ENCODE measurements at regions not wholly inside any gene's neighbourhood (a gene's known extent, or its start where the extent isn't known, plus 50 kb on each side); places are given as distances from the start of the nearest gene placed in this dataset.

DNA sequence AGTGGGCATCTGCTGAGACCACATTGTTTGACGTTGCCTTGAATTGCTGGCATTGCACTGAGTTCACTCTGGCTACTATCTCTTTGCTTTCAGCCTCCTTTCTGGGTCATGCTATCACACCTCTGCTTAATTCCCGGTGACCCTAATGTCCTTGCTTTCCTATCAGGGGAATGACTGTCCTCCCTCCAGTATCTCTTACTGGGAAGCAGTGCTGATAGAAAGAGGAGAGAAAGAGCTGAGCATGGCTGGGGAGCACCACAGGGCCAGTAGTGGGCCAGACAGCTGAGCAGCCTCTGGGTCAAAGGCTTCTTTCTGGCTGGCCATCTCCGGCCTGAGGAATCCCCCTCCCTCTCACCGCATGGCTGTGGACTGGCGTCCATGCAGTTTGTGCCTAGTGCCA, 428.7 kb downstream of the INHBA start:
- TF ChIP-seq, protein P1, sequence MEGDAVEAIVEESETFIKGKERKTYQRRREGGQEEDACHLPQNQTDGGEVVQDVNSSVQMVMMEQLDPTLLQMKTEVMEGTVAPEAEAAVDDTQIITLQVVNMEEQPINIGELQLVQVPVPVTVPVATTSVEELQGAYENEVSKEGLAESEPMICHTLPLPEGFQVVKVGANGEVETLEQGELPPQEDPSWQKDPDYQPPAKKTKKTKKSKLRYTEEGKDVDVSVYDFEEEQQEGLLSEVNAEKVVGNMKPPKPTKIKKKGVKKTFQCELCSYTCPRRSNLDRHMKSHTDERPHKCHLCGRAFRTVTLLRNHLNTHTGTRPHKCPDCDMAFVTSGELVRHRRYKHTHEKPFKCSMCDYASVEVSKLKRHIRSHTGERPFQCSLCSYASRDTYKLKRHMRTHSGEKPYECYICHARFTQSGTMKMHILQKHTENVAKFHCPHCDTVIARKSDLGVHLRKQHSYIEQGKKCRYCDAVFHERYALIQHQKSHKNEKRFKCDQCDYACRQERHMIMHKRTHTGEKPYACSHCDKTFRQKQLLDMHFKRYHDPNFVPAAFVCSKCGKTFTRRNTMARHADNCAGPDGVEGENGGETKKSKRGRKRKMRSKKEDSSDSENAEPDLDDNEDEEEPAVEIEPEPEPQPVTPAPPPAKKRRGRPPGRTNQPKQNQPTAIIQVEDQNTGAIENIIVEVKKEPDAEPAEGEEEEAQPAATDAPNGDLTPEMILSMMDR (conservative IDR thresholded peaks at IDR 0.05), result no peak
- no peak overlapping the region for H3K27ac ChIP-seq

DNA sequence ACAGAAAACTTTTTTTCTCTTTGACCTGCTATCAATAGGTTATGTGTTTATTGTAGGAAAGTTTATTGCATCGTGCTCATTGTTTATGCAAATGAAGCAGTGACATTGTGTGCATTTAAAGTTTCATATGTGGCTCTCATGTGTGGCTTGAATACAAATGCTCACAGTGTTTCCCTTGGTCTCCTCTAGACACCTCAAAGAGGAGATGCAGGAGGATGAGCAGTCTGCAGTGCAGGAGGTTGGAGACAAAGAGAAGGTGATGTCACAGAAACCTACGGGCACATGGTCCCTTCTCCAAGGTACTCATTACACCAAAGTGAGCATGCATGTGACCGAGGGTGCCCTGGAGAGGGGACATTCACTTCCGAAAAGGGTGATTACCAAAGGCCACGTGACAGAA, 430.2 kb downstream of the INHBA start:
- TF ChIP-seq, protein P1 (conservative IDR thresholded peaks at IDR 0.05), result no peak
- H3K27ac ChIP-seq, result no peak overlapping the region

- TF ChIP-seq, protein P1 (conservative IDR thresholded peaks at IDR 0.05), result no peak
- H3K27ac ChIP-seq, result no peak overlapping the region
Measured at GRCh38 chr7:41268878-41269277, 434.0 kb downstream of the INHBA start.

DNA sequence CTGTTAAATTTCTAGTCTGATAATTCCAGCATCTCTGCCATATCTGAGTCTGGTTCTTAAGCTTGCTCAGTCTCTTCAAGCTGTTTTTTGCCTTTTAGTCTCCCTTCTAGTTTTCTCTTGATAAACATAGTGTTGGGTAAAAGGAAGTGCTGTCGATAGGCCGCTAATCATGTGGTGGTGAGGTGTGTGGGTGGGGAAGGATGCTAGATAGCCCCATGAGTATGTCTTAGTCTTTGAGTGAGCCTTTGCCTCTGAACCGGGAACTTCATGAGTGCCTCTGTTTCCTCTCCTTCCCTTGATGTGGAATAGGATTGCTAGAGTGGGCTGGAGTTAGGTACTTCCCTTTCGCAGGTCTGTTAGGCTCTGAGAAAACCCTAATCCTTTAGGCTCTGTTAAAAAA, 441.8 kb downstream of the INHBA start:
- TF ChIP-seq, protein P1 (conservative IDR thresholded peaks at IDR 0.05), result no peak

GRCh38 chr7:41257660-41258059, 445.2 kb downstream of the INHBA start:
- TF ChIP-seq, protein P1 (conservative IDR thresholded peaks at IDR 0.05), result no peak
- H3K27ac ChIP-seq, result no peak overlapping the region

More for the DNA sequence above, 441.8 kb downstream of the INHBA start:
- no peak overlapping the region for H3K27ac ChIP-seq

DNA sequence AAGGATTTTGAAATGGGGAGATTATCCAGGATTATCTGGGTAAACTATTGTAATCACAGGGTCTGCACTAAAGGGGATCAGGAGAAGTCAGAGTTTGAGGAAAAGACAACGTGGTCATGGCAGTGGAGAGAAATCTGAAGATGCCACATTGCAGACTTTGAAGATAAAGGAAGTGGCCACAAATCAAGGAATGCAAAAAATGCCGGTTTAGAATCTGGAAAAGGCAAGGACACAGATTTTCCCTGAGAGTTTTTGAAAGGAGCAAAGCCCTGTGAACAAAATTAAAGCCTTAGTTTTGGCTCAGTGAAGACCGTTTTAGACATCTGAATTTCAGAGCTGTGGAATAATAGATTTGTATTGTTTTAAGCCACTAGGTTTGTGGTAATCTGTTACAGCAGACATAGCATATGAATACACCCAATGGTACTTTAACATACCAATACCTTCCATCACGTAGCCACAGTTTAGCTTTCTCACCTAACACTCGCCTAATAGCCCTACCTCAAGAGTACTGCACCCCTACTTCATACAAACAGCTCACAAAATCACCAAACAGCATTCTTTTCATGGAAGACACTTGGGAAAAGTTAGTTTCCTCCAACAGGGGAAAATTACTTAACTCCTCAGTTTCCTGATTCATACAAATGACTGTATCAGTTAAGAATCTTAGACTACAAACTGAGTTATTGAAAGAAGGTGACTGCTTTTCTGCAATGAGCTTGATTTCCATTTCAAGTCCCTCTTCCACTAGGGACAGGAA, 446.5 kb downstream of the INHBA start:
- TF ChIP-seq, protein P1 (conservative IDR thresholded peaks at IDR 0.05), result no peak
- H3K27ac ChIP-seq, result no peak overlapping the region

DNA sequence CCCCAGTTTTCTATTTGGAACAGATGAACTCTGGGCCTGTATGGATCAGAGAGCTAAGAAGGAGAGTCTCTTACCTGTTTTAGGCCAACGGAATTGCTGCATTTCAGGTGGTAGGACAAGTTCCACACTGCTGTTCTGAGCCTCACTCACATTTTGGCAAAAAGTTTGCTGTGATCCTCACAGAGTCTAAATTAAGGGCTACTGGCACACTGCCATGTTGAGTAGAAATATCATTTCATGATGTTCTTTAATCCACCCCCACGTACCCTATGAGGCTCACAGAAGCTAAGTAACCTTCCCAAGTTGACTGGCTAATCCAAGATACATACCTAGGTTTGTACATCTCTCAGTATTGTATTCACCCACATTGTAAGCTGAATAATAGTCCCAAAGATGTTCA, 447.2 kb downstream of the INHBA start:
- H3K27ac ChIP-seq, result no peak overlapping the region
- TF ChIP-seq, protein P1 (conservative IDR thresholded peaks at IDR 0.05), result no peak
